Activated B cell treated with CpG ODN at 0.5 μM for 24 hours (primary cell): ENCODE measurements at regions not wholly inside any gene's neighbourhood (a gene's known extent, or its start where the extent isn't known, plus 50 kb on each side); places are given as distances from the start of the nearest gene placed in this dataset.

ENCODE experiments used
- ATAC-seq: fragments of 200-7000 bp; cut with Tn5 transposase; one replicate; pipeline ENCODE4 v1.10.0; 2021; ENCODE audit warnings: low read depth, mild to moderate bottlenecking, moderate library complexity
- CTCF ChIA-PET: fragments of 350-600 bp; sonication (Branson Sonifier 250); formaldehyde crosslinking; loops from one replicate; lab custom pipeline; 2021; ENCODE audit warnings: antibody characterized with exemption; lab: Charles Lee
- POLR2A ChIA-PET: fragments of 350-600 bp; sonication (Branson Sonifier 250); formaldehyde crosslinking; loops from one replicate; lab custom pipeline; 2021; ENCODE audit warnings: antibody characterized with exemption; lab: Charles Lee
- DNase-seq: peaks from one replicate; pipeline ENCODE4 v3.0.0; 2022
- H3K27ac Mint-ChIP-seq: one replicate; pipeline ENCODE4 v1.8.0; 2020; ENCODE audit warnings: mixed read lengths
- H3K27me3 Mint-ChIP-seq: one replicate; pipeline ENCODE4 v1.8.0; 2021; ENCODE audit warnings: mixed read lengths
- H3K36me3 Mint-ChIP-seq: one replicate; pipeline ENCODE4 v1.8.0; 2021; ENCODE audit warnings: low read depth, mixed read lengths
- H3K4me1 Mint-ChIP-seq: one replicate; pipeline ENCODE4 v1.8.0; 2021; ENCODE audit warnings: mixed read lengths
- H3K4me3 Mint-ChIP-seq: one replicate; pipeline ENCODE4 v1.8.0; 2020; ENCODE audit warnings: mild to moderate bottlenecking, mixed read lengths
- H3K9me3 Mint-ChIP-seq: one replicate; pipeline ENCODE4 v1.8.0; 2020; ENCODE audit warnings: mixed read lengths
- intact Hi-C: fragments of 100-400 bp; cut with micrococcal nuclease; formaldehyde crosslinking; loops from one replicate; pipeline ENCODE4 v1.15.1; 2024
- TF ChIP-seq, protein P1 (sequence below): fragments of 200-600 bp; IDR thresholded peaks from one replicate; pipeline ENCODE4 v1.8.0; 2022; ENCODE audit warnings: antibody characterized with exemption, mild to moderate bottlenecking

DNA sequence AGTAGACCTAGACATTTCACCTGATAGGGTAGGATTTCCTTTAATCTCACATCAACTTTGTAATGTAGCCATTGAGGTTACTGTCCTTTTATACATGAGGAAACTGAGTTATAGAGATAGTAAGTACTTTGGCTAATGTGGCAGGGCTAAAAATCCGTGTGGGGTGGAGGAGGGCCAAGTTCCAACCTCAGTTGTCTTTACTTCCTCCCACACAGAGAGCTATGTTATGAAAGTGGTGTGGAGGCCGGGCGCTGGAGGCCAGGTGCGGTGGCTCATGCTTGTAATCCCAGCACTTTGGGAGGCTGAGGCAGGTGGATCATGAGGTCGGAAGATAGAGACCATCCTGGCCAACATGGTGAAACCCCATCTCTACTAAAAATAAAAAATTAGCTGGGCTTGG is 173.3 kb downstream of the PALM2AKAP2 start:
- ChIA-PET POLR2A (interaction anchor here (0.9 to 4.4 kb wide), 5 partner anchors 12 to 46 kb away, joined by 3 to 49 read pairs (median 4); no protein-coding TSS in a partner anchor), CTCF (interaction anchor here (0.7 to 3.5 kb wide), 3 partner anchors 15 to 46 kb away, joined by 3 to 11 read pairs (median 5); no protein-coding TSS in a partner anchor)
- H3K36me3 Mint-ChIP-seq = no peaks in the 10 kb centered on the region
- H3K4me3 Mint-ChIP-seq = no peak overlapping the region
- peaks cover 61% of the 10 kb centered on the region for H3K4me1 Mint-ChIP-seq
- no peaks in the 10 kb centered on the region for H3K9me3 Mint-ChIP-seq
- TF ChIP-seq, protein P1, sequence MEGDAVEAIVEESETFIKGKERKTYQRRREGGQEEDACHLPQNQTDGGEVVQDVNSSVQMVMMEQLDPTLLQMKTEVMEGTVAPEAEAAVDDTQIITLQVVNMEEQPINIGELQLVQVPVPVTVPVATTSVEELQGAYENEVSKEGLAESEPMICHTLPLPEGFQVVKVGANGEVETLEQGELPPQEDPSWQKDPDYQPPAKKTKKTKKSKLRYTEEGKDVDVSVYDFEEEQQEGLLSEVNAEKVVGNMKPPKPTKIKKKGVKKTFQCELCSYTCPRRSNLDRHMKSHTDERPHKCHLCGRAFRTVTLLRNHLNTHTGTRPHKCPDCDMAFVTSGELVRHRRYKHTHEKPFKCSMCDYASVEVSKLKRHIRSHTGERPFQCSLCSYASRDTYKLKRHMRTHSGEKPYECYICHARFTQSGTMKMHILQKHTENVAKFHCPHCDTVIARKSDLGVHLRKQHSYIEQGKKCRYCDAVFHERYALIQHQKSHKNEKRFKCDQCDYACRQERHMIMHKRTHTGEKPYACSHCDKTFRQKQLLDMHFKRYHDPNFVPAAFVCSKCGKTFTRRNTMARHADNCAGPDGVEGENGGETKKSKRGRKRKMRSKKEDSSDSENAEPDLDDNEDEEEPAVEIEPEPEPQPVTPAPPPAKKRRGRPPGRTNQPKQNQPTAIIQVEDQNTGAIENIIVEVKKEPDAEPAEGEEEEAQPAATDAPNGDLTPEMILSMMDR = no peak
- DNase-seq = no peak
- no peak for ATAC-seq
- no peaks in the 10 kb centered on the region for H3K27me3 Mint-ChIP-seq
- intact Hi-C loops = loop anchor here (1.0 kb wide), 1 partner anchor 9 kb away; no protein-coding TSS in a partner anchor
- no peak overlapping the region for H3K27ac Mint-ChIP-seq

DNA sequence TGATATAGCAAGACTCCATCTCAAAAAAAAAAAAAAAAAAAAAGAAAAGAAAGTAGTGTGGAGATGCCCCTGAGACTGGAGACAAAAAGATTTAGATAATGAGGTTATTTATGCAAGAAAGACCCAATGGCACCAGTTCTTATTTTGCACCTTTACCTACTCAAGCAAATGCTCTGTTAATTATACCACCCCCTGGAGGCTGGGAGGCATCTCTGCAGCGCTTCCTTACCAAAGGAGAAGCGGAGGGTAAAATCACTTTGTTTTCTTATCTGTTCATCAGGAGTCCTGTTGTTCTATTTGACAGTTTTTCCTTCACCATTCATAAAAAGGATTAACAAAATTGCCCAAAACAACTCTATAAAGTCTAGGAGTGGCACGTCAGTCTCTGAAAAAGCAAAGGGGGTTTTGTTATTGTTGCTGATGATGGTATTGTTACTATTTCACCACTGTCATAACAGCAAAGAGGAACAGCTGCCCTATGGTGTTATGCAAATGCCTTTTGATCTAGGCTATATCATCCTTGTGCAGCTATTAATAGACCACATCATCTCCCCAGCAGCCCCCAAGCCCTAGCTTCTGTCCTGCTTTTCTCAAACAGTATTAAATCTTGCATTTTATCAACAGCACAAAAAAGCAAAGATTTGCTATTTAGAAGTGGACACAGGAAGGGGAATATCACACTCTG is 174.0 kb downstream of the PALM2AKAP2 start:
- H3K36me3 Mint-ChIP-seq = no peaks in the 10 kb centered on the region
- intact Hi-C loops = loop anchor here (1.0 kb wide), 3 partner anchors 10 to 18 kb away; no protein-coding TSS in a partner anchor

DNA sequence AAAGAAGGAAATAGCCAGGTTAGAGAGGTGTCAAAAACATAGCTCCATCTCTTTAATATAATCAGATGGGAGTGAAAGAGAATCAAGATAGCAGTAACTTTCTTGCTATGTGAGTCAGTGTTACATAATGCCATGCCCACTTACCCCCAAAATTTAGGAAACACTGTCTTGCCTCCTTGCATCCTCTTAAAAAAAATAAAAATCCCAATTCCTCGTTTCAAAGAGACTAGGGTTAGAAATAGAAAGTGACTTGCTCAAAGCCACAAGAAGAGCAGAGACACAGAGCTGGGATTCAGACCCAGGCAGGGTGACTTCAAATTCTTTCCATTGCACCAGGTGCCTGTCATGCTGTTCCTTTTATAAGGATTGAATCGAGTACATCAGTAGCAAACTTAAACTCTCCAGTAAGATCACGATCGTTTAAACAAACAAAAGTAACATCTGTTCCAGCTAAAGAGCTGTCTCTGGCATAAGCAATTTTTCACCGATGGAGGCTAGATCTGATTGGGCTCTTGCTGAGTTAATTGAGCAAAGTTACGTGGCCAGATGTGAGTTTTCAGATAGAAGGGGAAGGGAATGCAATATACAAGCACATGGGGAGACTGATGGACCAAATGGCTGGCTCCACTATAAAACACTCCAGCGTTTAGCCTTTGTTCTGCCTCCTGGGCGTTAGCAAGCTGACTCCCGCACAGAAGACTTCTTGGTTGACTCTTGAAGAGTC is 176.9 kb downstream of the PALM2AKAP2 start:
- POLR2A ChIA-PET = interaction anchor here (0.5 to 2.7 kb wide), 6 partner anchors 10 to 173 kb away, joined by 3 to 21 read pairs (median 4); no protein-coding TSS in a partner anchor

More for the DNA sequence above, 174.0 kb downstream of the PALM2AKAP2 start:
- Mint-ChIP-seq H3K27me3 (no peaks in the 10 kb centered on the region), H3K4me3 (no peak overlapping the region), H3K9me3 (no peaks in the 10 kb centered on the region), H3K4me1 (peaks cover 61% of the 10 kb centered on the region), H3K27ac (peak overlapping the region; percentile 63)
- no peak for DNase-seq
- ChIA-PET CTCF (interaction anchor here (0.7 to 1.0 kb wide), 3 partner anchors 9 to 47 kb away, joined by 3 read pairs; no protein-coding TSS in a partner anchor), POLR2A (interaction anchor here (0.8 to 4.4 kb wide), 8 partner anchors 12 to 47 kb away, joined by 3 to 49 read pairs (median 4); no protein-coding TSS in a partner anchor)
- ATAC-seq = peak; percentile 75
- TF ChIP-seq, protein P1 = no peak

DNA sequence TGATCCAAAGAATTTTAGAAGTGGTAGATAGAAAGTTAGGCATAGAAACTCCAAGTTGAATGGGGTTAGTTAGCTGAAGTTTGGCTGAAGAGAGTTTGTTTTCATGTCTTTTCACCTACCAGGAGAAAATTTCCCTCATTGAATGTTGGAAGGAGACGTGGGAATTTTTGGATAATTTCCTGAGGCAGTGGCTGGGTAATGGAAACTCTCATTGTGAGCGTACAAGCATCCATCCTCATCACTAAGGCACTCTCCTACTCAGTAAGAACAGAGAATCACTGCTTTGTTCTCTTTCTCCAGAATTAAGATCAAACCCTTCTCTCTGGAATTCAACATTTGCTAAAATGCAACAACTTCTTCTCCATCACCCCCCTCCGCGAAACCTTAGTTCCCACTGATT is 179.7 kb downstream of the PALM2AKAP2 start:
- DNase-seq (no peak), ATAC-seq (no peak)
- ChIA-PET CTCF (no interaction called here), POLR2A (interaction anchor here (0.7 kb wide), 1 partner anchor 43 kb away, joined by 3 read pairs; no protein-coding TSS in a partner anchor)
- intact Hi-C loops = no loop called here
- no peaks in the 10 kb centered on the region for H3K36me3 Mint-ChIP-seq
- TF ChIP-seq, protein P1 = no peak
- no peaks in the 10 kb centered on the region for H3K9me3 Mint-ChIP-seq
- H3K4me1 Mint-ChIP-seq = peaks cover 43% of the 10 kb centered on the region
- no peaks in the 10 kb centered on the region for H3K27me3 Mint-ChIP-seq
- H3K27ac Mint-ChIP-seq = no peak overlapping the region
- no peak overlapping the region for H3K4me3 Mint-ChIP-seq

More for the DNA sequence above, 176.9 kb downstream of the PALM2AKAP2 start:
- Mint-ChIP-seq H3K4me1 (peaks cover 51% of the 10 kb centered on the region), H3K4me3 (no peak overlapping the region), H3K36me3 (no peaks in the 10 kb centered on the region), H3K27me3 (no peaks in the 10 kb centered on the region), H3K9me3 (no peaks in the 10 kb centered on the region), H3K27ac (peak overlapping the region; percentile 13)
- CTCF ChIA-PET = interaction anchor here (1.0 kb wide), 1 partner anchor 50 kb away, joined by 4 read pairs; no protein-coding TSS in a partner anchor
- TF ChIP-seq, protein P1 = no peak
- no peak for ATAC-seq
- DNase-seq = no peak
- intact Hi-C loops = loop anchor here (2.0 kb wide), 1 partner anchor 18 kb away; no protein-coding TSS in a partner anchor
